ENCODE measurements at regions not wholly inside any gene's neighbourhood (a gene's known extent, or its start where the extent isn't known, plus 50 kb on each side); places are given as distances from the start of the nearest gene placed in this dataset.

- Histone ChIP-seq H3K27ac (ENCODE audit: low read length) (no peak overlapping the region), H3K36me3 (ENCODE audit: control insufficient read depth, insufficient read depth, low read length) (no peaks in the 10 kb centered on the region), H3K27me3 (ENCODE audit: control insufficient read depth, insufficient read depth, low read length) (no peaks in the 10 kb centered on the region), H3K4me3 (ENCODE audit: low read depth in 2 of 2, low read length in 2 of 2) (no peak overlapping the region), H3K4me1 (ENCODE audit: control insufficient read depth, insufficient read depth, low read length) (no peaks in the 10 kb centered on the region), H3K9me3 (ENCODE audit: control insufficient read depth, insufficient read depth, low read depth, low read length) (no peaks in the 10 kb centered on the region)
- ATAC-seq (no peak), DNase-seq (ENCODE audit: low read depth, low spot score) (no peak)
- CTCF ChIA-PET, result no interaction called here
- intact Hi-C loops (cut with micrococcal nuclease; ENCODE audit: unreplicated experiment) (no loop called here), in situ Hi-C loops (cut with HindIII; ENCODE audit: low pct_unique_long_range_greater_than_20kb, low sequenced_read_pairs) (no loop called here)
- POLR2A ChIA-PET, result no interaction called here
- no TSS peak for BruUV-seq (replicated peaks)
- TF ChIP-seq REST (IDR thresholded peaks at IDR 0.05; ENCODE audit: insufficient read depth in 1 of 2, low read depth in 2 of 2, low read length in 1 of 2), result no peak
- no peak for TF ChIP-seq SIN3A (IDR thresholded peaks at IDR 0.05; ENCODE audit: borderline replicate concordance, insufficient read depth, low read depth, low read length)
- TF ChIP-seq TCF7L2 (IDR thresholded peaks at IDR 0.05; ENCODE audit: low read depth, low read length), result no peak
- no peak for TF ChIP-seq POLR2AphosphoS5 (IDR thresholded peaks at IDR 0.05; ENCODE audit: low read depth, low read length)
- TF ChIP-seq CTCF (IDR thresholded peaks at IDR 0.05), result no peak
Observed at GRCh38 chr1:80931178-80931577, 869.6 kb upstream of the ADGRL2 start.

- no peak overlapping the region for H3K4me3 ChIP-seq (ENCODE audit: low read depth in 2 of 2, low read length in 2 of 2)
- intact Hi-C loops (cut with micrococcal nuclease; ENCODE audit: unreplicated experiment) (no loop called here), in situ Hi-C loops (cut with HindIII; ENCODE audit: low pct_unique_long_range_greater_than_20kb, low sequenced_read_pairs) (no loop called here)
- no peak for ATAC-seq
- CTCF ChIA-PET, result no interaction called here
- no peaks in the 10 kb centered on the region for H3K4me1 ChIP-seq (ENCODE audit: control insufficient read depth, insufficient read depth, low read length)
- TF ChIP-seq TCF7L2 (IDR thresholded peaks at IDR 0.05; ENCODE audit: low read depth, low read length) (no peak), REST (IDR thresholded peaks at IDR 0.05; ENCODE audit: insufficient read depth in 1 of 2, low read depth in 2 of 2, low read length in 1 of 2) (no peak), POLR2AphosphoS5 (IDR thresholded peaks at IDR 0.05; ENCODE audit: low read depth, low read length) (no peak), CTCF (IDR thresholded peaks at IDR 0.05) (no peak), SIN3A (IDR thresholded peaks at IDR 0.05; ENCODE audit: borderline replicate concordance, insufficient read depth, low read depth, low read length) (no peak)
- no peaks in the 10 kb centered on the region for H3K36me3 ChIP-seq (ENCODE audit: control insufficient read depth, insufficient read depth, low read length)
- POLR2A ChIA-PET, result no interaction called here
- H3K27ac ChIP-seq (ENCODE audit: low read length), result no peak overlapping the region
- H3K9me3 ChIP-seq (ENCODE audit: control insufficient read depth, insufficient read depth, low read depth, low read length), result no peaks in the 10 kb centered on the region
- no peak for DNase-seq (ENCODE audit: low read depth, low spot score)
- no TSS peak for BruUV-seq (replicated peaks)
- H3K27me3 ChIP-seq (ENCODE audit: control insufficient read depth, insufficient read depth, low read length), result no peaks in the 10 kb centered on the region
Observed at GRCh38 chr1:80929868-80930508, 870.7 kb upstream of the ADGRL2 start.

Data from Panc1 (cell line).